Right atrium auricular region (tissue), 2 donors: ENCODE measurements at regions not wholly inside any gene's neighbourhood (a gene's known extent, or its start where the extent isn't known, plus 50 kb on each side); places are given as distances from the start of the nearest gene placed in this dataset.

Experiments
- DNase-seq: peaks from one replicate; pipeline ENCODE4 v3.0.0-alpha.2; 2019; ENCODE audit warnings: low spot score
- H3K27ac ChIP-seq, 2 donors: fragments of 200-600 bp; sonication (generic); 1 replicate in 1 of 2; 2 replicates in 1 of 2; pipeline ENCODE4 v1.5.1; 2016 to 2019
- H3K27me3 ChIP-seq, 2 donors: fragments of 200-600 bp; sonication (generic); one replicate each; pipeline versions ENCODE4 v1.5.1 to v1.6.0; 2017 to 2019
- H3K36me3 ChIP-seq: fragments of 200-600 bp; sonication (generic); one replicate; pipeline ENCODE4 v1.5.1; 2016
- H3K4me1 ChIP-seq, 2 donors: fragments of 200-600 bp; sonication (generic); one replicate each; pipeline versions ENCODE4 v1.5.1 to v1.6.0; 2017 to 2019
- H3K4me3 ChIP-seq, 2 donors: fragments of 200-600 bp; sonication (generic); 1 replicate in 1 of 2; 2 replicates in 1 of 2; pipeline ENCODE4 v1.5.1; 2017 to 2019; ENCODE audit warnings: mild to moderate bottlenecking in 1 of 2, moderate library complexity in 1 of 2
- H3K9me3 ChIP-seq, 2 donors: fragments of 200-600 bp; sonication (generic); one replicate each; pipeline ENCODE4 v1.5.1; 2019
- TF ChIP-seq, protein P1 (sequence below), 2 donors: fragments of 200-600 bp; sonication (generic); IDR thresholded peaks; one replicate each; pipeline ENCODE4 v1.5.1; 2019; ENCODE audit warnings: antibody characterized with exemption in 2 of 2

DNA sequence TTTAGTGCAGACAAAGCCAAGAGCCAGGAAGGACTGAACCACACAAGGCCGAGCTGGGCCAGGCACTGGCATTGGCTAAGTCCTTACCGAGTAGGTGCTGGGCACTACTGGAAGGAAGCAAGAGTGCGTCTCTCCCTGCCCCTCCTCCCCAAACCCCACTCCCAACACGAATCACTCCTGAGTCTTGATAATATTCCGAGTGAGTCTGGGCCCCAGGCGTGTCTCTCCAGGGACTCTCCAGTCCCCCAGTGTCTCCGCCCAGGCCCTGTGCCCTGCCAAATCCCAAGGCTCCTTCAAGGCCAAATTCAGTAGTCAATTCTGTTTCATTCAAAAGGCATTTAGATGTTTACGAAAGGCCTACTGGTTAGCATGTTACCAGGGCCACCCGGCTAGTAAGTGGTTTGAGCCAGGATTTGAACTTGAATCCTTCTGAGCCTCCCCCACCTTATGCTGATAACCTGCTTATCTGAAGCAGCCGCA lies 82.8 kb downstream of the GLI2 start:
- TF ChIP-seq, protein P1, sequence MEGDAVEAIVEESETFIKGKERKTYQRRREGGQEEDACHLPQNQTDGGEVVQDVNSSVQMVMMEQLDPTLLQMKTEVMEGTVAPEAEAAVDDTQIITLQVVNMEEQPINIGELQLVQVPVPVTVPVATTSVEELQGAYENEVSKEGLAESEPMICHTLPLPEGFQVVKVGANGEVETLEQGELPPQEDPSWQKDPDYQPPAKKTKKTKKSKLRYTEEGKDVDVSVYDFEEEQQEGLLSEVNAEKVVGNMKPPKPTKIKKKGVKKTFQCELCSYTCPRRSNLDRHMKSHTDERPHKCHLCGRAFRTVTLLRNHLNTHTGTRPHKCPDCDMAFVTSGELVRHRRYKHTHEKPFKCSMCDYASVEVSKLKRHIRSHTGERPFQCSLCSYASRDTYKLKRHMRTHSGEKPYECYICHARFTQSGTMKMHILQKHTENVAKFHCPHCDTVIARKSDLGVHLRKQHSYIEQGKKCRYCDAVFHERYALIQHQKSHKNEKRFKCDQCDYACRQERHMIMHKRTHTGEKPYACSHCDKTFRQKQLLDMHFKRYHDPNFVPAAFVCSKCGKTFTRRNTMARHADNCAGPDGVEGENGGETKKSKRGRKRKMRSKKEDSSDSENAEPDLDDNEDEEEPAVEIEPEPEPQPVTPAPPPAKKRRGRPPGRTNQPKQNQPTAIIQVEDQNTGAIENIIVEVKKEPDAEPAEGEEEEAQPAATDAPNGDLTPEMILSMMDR (IDR thresholded peaks at IDR 0.05), result no peak

DNA sequence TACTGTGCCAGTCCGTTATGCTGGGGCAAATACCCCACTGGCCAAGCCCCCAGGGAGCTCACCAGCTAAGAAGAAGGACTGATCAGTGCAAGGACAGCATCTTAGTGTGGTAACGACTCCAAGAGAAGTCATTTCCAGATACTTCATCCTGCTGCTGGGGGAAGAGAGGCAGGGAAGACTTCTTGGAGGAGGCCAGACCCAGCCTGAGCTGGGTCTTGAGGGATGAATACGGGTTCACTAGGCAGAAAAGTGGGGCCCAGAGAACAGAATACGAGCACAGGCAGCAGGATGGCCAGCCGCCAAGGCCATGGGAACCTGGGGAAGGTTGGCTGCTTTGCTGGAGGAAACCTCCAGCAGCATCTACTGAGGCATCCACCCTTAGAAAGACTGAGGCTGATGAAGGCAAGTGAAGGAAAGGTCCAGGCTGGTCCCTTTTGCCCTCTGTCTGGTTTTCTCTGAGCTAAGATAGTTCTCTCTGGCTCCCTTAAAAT lies 84.1 kb downstream of the GLI2 start:
- TF ChIP-seq, protein P1 (IDR thresholded peaks at IDR 0.05), result no peak
- Histone ChIP-seq H3K9me3 (no peaks in the 10 kb centered on the region), H3K36me3 (no peaks in the 10 kb centered on the region), H3K27ac (peak overlapping the region; percentile 10 to 43), H3K4me3 (no peak overlapping the region), H3K4me1 (no peaks in the 10 kb centered on the region), H3K27me3 (no peaks in the 10 kb centered on the region)
- no peak for DNase-seq

More for the DNA sequence above, 82.8 kb downstream of the GLI2 start:
- Histone ChIP-seq H3K9me3 (no peaks in the 10 kb centered on the region), H3K4me1 (no peaks in the 10 kb centered on the region), H3K27ac (no peak overlapping the region), H3K27me3 (no peaks in the 10 kb centered on the region), H3K4me3 (no peak overlapping the region), H3K36me3 (no peaks in the 10 kb centered on the region)
- no peak for DNase-seq

DNA sequence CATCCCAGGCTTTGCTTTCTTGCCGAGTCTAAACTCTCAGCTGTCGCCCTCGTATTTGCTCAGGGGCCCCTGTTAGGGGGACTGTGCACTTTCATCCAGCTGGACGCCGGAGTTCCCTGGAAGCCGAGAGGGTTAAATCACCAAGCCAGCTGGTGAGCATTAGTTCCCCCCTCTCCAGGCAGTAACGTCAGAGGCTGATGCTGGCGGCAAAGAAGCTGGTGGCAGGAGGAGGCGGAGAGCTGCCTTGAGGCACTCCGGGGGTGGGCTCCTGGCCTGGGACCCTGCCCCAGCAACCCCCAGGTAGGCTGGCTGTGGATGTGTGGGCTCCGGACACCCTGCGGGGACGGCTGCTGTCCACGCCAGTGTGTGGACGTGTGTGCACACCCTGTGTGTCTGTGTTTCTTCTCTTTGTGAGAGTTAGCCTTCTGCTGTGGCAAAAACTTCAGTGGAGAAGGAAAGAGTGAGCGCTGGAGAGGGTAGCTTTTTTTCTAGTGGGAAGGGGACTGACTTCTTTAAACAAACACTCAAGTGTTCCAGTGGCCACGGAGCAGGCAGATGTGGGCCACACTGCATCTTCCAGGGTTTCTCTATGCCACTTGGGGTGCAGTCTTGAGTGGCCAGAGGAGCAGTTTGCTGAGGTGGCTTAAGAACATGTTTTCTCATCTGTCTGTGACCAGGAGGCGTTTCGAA lies 84.7 kb downstream of the GLI2 start:
- no peaks in the 10 kb centered on the region for H3K9me3 ChIP-seq
- DNase-seq, result no peak
- H3K36me3 ChIP-seq, result no peaks in the 10 kb centered on the region
- peak overlapping the region; percentile 10 to 43 for H3K27ac ChIP-seq
- H3K4me1 ChIP-seq, result peaks cover 0 to 3% of the 10 kb centered on the region in 2 donors
- H3K27me3 ChIP-seq, result no peaks in the 10 kb centered on the region
- H3K4me3 ChIP-seq, result no peak overlapping the region
- TF ChIP-seq, protein P1 (IDR thresholded peaks at IDR 0.05), result no peak

DNA sequence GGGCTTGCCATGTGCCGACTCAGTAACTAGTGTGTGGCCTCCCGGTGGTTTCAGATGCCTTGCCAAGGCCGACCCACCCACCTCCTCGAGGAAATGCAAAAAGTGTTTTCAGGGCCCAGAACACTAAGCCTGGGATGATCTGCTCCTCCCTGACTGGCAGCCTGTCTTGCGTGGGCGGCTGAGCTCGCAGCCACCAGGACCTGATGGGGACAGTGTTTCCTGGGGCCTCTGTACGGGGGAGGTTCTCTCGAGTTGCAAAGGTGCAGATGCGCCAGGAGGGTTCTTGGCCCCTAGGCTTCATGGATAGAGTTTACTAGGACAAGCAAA lies 85.2 kb downstream of the GLI2 start:
- TF ChIP-seq, protein P1 (IDR thresholded peaks at IDR 0.05), result no peak
- H3K4me1 ChIP-seq, result peaks cover 0 to 8% of the 10 kb centered on the region in 2 donors
- DNase-seq, result no peak
- no peak overlapping the region for H3K4me3 ChIP-seq
- H3K27me3 ChIP-seq, result no peaks in the 10 kb centered on the region
- H3K9me3 ChIP-seq, result no peaks in the 10 kb centered on the region
- no peaks in the 10 kb centered on the region for H3K36me3 ChIP-seq
- H3K27ac ChIP-seq, result peak overlapping the region in 1 of 2 donors; percentile 10

DNA sequence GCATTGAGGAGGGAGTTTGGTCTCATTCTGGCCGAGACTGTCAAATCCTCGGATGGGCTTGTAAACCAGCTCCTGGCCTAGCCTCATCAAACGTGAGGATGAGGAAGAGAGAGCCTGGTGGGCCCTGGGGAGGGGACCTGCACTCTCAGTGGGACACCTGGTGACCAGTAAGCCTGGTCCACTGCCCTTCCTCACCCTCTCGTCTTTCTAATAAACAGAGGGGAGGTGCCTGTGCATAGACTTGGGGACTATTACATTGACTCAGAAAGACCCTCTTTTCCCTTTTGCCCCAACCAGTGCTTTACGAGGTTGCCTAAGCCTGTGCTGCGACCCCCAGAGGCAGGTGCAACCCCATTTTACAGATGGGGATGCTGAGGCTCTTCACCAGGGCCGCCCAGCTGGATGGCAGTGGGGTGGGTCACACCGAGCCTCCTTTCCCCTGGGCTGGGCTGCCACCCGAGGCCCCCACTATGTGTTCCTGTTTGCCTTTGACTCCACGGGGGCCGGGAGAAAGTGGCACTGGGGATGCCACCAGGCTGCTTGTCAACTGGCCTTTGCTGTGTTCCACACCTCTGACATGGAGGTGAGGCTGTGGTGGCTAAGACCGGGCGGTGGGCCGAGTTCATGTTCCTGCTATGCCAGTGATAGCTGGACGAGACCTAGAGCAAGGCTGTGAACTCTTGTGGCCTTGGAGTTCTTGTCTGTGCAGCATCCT lies 85.9 kb downstream of the GLI2 start:
- no peak for DNase-seq
- Histone ChIP-seq H3K4me3 (no peak overlapping the region), H3K27me3 (no peaks in the 10 kb centered on the region), H3K27ac (no peak overlapping the region), H3K4me1 (peaks cover 0 to 15% of the 10 kb centered on the region in 2 donors), H3K36me3 (no peaks in the 10 kb centered on the region), H3K9me3 (no peaks in the 10 kb centered on the region)
- TF ChIP-seq, protein P1 (IDR thresholded peaks at IDR 0.05), result no peak
